GM12878 (cell line): ENCODE measurements at regions not wholly inside any gene's neighbourhood (a gene's known extent, or its start where the extent isn't known, plus 50 kb on each side); places are given as distances from the start of the nearest gene placed in this dataset.

Experiments used
- ATAC-seq: fragments of 200-7000 bp; cut with Tn5 transposase; 3 replicates; pipeline ENCODE4 v1.9.1; 2020; ENCODE audit warnings: mild to moderate bottlenecking, moderate library complexity
- BruUV-seq: library from RNA; stranded (reverse); fragments of 400-500 nt; replicated peaks from 2 replicates; lab custom pipeline; 2021; lab: Mats Ljungman, UMichigan
- CTCF ChIA-PET: fragments of 300-600 bp; sonication (Branson Sonifier 250); formaldehyde crosslinking; extraction: SDS; loops from one replicate; lab custom pipeline; 2021; ENCODE audit warnings: inconsistent platforms; lab: Yijun Ruan, JAX
- POLR2A ChIA-PET: fragments of 350-600 bp; formaldehyde crosslinking; extraction: SDS; loops from one replicate; lab custom pipeline; 2021; ENCODE audit warnings: inconsistent platforms; lab: Charles Lee
- RAD21 ChIA-PET: fragments of 300-600 bp; sonication (Branson Sonifier 250); formaldehyde crosslinking; loops from one replicate; lab custom pipeline; 2023; ENCODE audit warnings: antibody characterized with exemption; ENCODE audit not compliant: unreplicated experiment; lab: Charles Lee
- SMC1A ChIA-PET: fragments of 300-600 bp; sonication (Branson Sonifier 250); formaldehyde crosslinking; loops from one replicate; lab custom pipeline; 2023; ENCODE audit not compliant: unreplicated experiment, uncharacterized antibody; lab: Charles Lee
- DNase-seq: peaks from one replicate; pipeline ENCODE4 v3.0.0-alpha.2; 2011; ENCODE audit warnings: low read depth, low spot score
- FAIRE-seq: peaks from 3 replicates; lab custom pipeline; 2011; peaks lifted over from hg19 to GRCh38; lab: Jason Lieb, UNC
- H2AFZ ChIP-seq: 2 replicates; pipeline ENCODE4 v1.6.0; 2011; ENCODE audit warnings: low read depth, low read length, control low read depth; ENCODE audit not compliant: control insufficient read depth
- H3K27ac ChIP-seq: 2 replicates; pipeline ENCODE4 v1.5.1; 2011; ENCODE audit warnings: control low read depth; ENCODE audit not compliant: control insufficient read depth, insufficient read depth
- H3K27me3 ChIP-seq, 2 experiments: replicated peaks in 1 of 2; 2 replicates each; pipeline versions ENCODE4 v1.6.0 to v1.6.1; 2011; ENCODE audit warnings: low read length in 1 of 2; ENCODE audit not compliant: control insufficient read depth in 2 of 2, insufficient read depth in 2 of 2
- H3K36me3 ChIP-seq, 2 experiments: 2 replicates each; pipeline ENCODE4 v1.5.1; 2011; ENCODE audit warnings: low read length in 1 of 2; ENCODE audit not compliant: control insufficient read depth in 2 of 2, insufficient read depth in 2 of 2
- H3K4me1 ChIP-seq: 2 replicates; pipeline ENCODE4 v1.6.1; 2011; ENCODE audit warnings: mild to moderate bottlenecking, low read length, moderate library complexity, mixed read lengths; ENCODE audit not compliant: control insufficient read depth, insufficient read depth
- H3K4me2 ChIP-seq: 2 replicates; pipeline ENCODE4 v1.6.0; 2011; ENCODE audit warnings: control low read depth; ENCODE audit not compliant: control insufficient read depth, insufficient read depth
- H3K4me3 ChIP-seq: fragments of 200-600 bp; sonication (generic); 2 replicates; pipeline ENCODE4 v1.5.1; 2016
- H3K79me2 ChIP-seq: 2 replicates; pipeline ENCODE4 v1.6.0; 2011; ENCODE audit warnings: low read length; ENCODE audit not compliant: control insufficient read depth, insufficient read depth
- H3K9ac ChIP-seq: 2 replicates; pipeline ENCODE4 v1.8.0; 2011; ENCODE audit warnings: low read length, control low read depth, mixed read lengths; ENCODE audit not compliant: control insufficient read depth, insufficient read depth
- H3K9me3 ChIP-seq: replicated peaks from 3 replicates; pipeline ENCODE4 v1.5.1; 2011; ENCODE audit warnings: mild to moderate bottlenecking, low read length; ENCODE audit not compliant: control insufficient read depth, insufficient read depth
- H4K20me1 ChIP-seq: 2 replicates; pipeline ENCODE4 v1.6.0; 2011; ENCODE audit not compliant: control insufficient read depth, insufficient read depth
- IKZF1 ChIP-seq: fragments of 450-650 bp; conservative IDR thresholded peaks from 2 replicates; pipeline ENCODE4 v1.6.1; 2017; ENCODE audit warnings: antibody characterized with exemption, mild to moderate bottlenecking
- IKZF2 ChIP-seq, 2 experiments: fragments of 450-650 bp; IDR thresholded peaks; 2 replicates each; pipeline ENCODE4 v1.6.1; 2017; ENCODE audit warnings: mild to moderate bottlenecking in 2 of 2, moderate library complexity in 2 of 2
- JUNB ChIP-seq: IDR thresholded peaks from 2 replicates; pipeline ENCODE4 v1.6.1; 2016; ENCODE audit warnings: antibody characterized with exemption, mild to moderate bottlenecking
- KAT2A ChIP-seq: conservative IDR thresholded peaks from 2 replicates; pipeline ENCODE4 v1.6.1; 2011; ENCODE audit warnings: low read depth, low read length; ENCODE audit not compliant: control insufficient read depth
- MTA2 ChIP-seq: fragments of 450-650 bp; IDR thresholded peaks from 2 replicates; pipeline ENCODE4 v1.6.1; 2016; ENCODE audit warnings: low read depth, mild to moderate bottlenecking, moderate library complexity
- MYB ChIP-seq: fragments of 150-350 bp; IDR thresholded peaks from 2 replicates; pipeline ENCODE4 v1.6.1; 2014; ENCODE audit warnings: mild to moderate bottlenecking, low read depth, low read length, borderline replicate concordance
- SREBF2 ChIP-seq: IDR thresholded peaks from 2 replicates; pipeline ENCODE4 v1.6.1; 2012; ENCODE audit warnings: mild to moderate bottlenecking, low read length
- WGBS: methylation state at CpG from one replicate; pipeline ENCODE4 v1.1.6; 2016; ENCODE audit warnings: low lambda C conversion rate; ENCODE audit not compliant: insufficient replicate concordance, insufficient coverage; ENCODE audit errors: missing lambda C conversion rate; 5-methylcytosine and 5-hydroxymethylcytosine counted together
- in situ Hi-C: fragments of 300-500 bp; cut with MboI; formaldehyde crosslinking; loops from 9 replicates; pipeline ENCODE4 v1.14.3; 2018; ENCODE audit warnings: mixed read lengths
- intact Hi-C: fragments of 100-400 bp; cut with micrococcal nuclease; formaldehyde crosslinking; loops from one replicate; pipeline ENCODE4 v1.14.2; 2022; ENCODE audit not compliant: unreplicated experiment

GRCh38 chr2:155690785-155691184 lies 641.7 kb downstream of the NR4A2 start:
- no peaks in the 10 kb centered on the region for H3K4me1 ChIP-seq
- peak; percentile 83 for ATAC-seq
- no peaks in the 10 kb centered on the region for H3K27me3 ChIP-seq
- CTCF ChIA-PET, result no interaction called here
- no peaks in the 10 kb centered on the region for H3K79me2 ChIP-seq
- in situ Hi-C loops, result no loop called here
- H3K27ac ChIP-seq, result no peak overlapping the region
- BruUV-seq, result no TSS peak
- H4K20me1 ChIP-seq, result no peaks in the 10 kb centered on the region
- SMC1A ChIA-PET, result interaction anchor here (0.7 to 1.2 kb wide), 3 partner anchors 15 to 626 kb away, joined by 3 read pairs; no protein-coding TSS in a partner anchor
- DNase-seq, result no peak
- RAD21 ChIA-PET, result no interaction called here
- no peaks in the 10 kb centered on the region for H3K9me3 ChIP-seq
- WGBS, result 13% methylated on average over 2 of the region's 2 CpGs
- H3K36me3 ChIP-seq, result no peaks in the 10 kb centered on the region
- no peak overlapping the region for H3K4me3 ChIP-seq
- intact Hi-C loops, result no loop called here
- no peak overlapping the region for H3K4me2 ChIP-seq
- TF ChIP-seq JUNB, result peak; percentile 29
- 0 out of 2 replicates have a peak, but pooled peaks have one; percentile 20 for TF ChIP-seq MTA2
- no peak for TF ChIP-seq MYB
- TF ChIP-seq IKZF2 (IDR thresholded peaks at IDR 0.05), result peak; percentile 29 to 32; a peak in 1 of 4 replicates
- 0 out of 2 replicates have a peak, but pooled peaks have one; percentile 19 for TF ChIP-seq IKZF1
- TF ChIP-seq, all 136 proteins: peak for 4
- POLR2A ChIA-PET, result no interaction called here
- no peak for FAIRE-seq
- no peak overlapping the region for H2AFZ ChIP-seq
- H3K9ac ChIP-seq, result no peak overlapping the region

DNA sequence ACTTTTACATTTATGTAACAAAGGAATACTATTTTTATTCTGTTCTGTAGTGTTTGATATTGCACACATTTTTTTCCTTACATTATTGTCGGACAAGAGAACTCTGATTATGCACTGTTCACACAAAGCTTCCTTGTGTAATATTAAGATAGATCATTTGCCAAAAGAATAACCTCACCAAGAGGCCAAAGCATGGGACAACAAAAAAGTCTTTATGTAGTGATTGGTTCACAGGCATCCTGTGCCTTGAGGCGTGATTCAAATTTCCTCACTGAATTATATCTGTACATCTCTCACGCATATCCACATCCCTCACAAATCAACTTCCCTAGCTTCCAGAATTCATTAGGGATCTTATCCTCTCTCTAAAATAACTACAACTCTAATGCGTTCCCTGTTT lies 642.7 kb downstream of the NR4A2 start:
- BruUV-seq, result no TSS peak
- intact Hi-C loops, result no loop called here
- WGBS, result 68% methylated on average over 4 of the region's 4 CpGs
- TF ChIP-seq KAT2A (no peak), SREBF2 (no peak)
- ChIA-PET CTCF (no interaction called here), POLR2A (no interaction called here), SMC1A (interaction anchor here (0.7 kb wide), 1 partner anchor 16 kb away, joined by 3 read pairs; no protein-coding TSS in a partner anchor), RAD21 (no interaction called here)
- no peak overlapping the region for H3K4me3 ChIP-seq
- FAIRE-seq, result no peak
- H3K4me1 ChIP-seq, result no peaks in the 10 kb centered on the region
- no peaks in the 10 kb centered on the region for H3K27me3 ChIP-seq
- no peak overlapping the region for H3K9ac ChIP-seq
- no peak for DNase-seq
- no peak overlapping the region for H3K4me2 ChIP-seq
- no peak for ATAC-seq
- H2AFZ ChIP-seq, result no peak overlapping the region
- no peak overlapping the region for H3K27ac ChIP-seq
- no peaks in the 10 kb centered on the region for H3K79me2 ChIP-seq
- no peaks in the 10 kb centered on the region for H3K9me3 ChIP-seq
- no peaks in the 10 kb centered on the region for H3K36me3 ChIP-seq
- H4K20me1 ChIP-seq, result no peaks in the 10 kb centered on the region
- in situ Hi-C loops, result no loop called here
